ENCODE measurements at regions not wholly inside any gene's neighbourhood (a gene's known extent, or its start where the extent isn't known, plus 50 kb on each side); places are given as distances from the start of the nearest gene placed in this dataset.
A peak's percentile ranks its signal among the peaks of the same experiment; 100 is the strongest.

DNA sequence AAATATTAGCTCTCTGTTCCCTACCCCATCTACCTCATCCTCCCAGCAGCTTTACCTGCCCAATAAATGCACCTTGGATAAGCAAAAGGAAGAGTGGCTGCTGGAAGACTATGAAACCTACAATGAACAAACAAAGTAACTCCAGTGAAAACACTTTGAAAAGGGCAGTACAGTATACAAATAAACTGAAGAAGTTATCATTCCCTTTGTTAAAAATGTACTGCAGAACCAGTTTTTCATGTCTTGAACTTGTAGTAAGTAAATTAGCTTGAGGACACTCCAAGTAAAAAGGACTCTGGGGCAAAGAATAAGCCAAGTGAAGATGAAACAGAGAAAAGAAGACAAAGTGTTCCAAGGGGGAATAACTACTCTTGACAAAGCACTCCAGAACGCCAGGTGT lies 457.1 kb downstream of the DTWD2 start:
- 33% methylated on average over 1 of the region's 1 CpG for WGBS
- TF ChIP-seq POLR2AphosphoS5 (IDR thresholded peaks at IDR 0.05) (peak; percentile 70), POLR2A (IDR thresholded peaks at IDR 0.05) (no peak)
- Histone ChIP-seq H3K27me3 (replicated peaks; ENCODE audit: insufficient read depth) (no peaks in the 10 kb centered on the region), H3K36me3 (no peaks in the 10 kb centered on the region), H3K9me3 (no peaks in the 10 kb centered on the region), H3K4me1 (replicated peaks) (peaks cover 4% of the 10 kb centered on the region), H3K27ac (no peak overlapping the region), H3K4me3 (no peak overlapping the region)
- intact Hi-C loops (cut with DNase I): no loop called here
- peak; percentile 9 for DNase-seq (ENCODE audit: low spot score)

DNA sequence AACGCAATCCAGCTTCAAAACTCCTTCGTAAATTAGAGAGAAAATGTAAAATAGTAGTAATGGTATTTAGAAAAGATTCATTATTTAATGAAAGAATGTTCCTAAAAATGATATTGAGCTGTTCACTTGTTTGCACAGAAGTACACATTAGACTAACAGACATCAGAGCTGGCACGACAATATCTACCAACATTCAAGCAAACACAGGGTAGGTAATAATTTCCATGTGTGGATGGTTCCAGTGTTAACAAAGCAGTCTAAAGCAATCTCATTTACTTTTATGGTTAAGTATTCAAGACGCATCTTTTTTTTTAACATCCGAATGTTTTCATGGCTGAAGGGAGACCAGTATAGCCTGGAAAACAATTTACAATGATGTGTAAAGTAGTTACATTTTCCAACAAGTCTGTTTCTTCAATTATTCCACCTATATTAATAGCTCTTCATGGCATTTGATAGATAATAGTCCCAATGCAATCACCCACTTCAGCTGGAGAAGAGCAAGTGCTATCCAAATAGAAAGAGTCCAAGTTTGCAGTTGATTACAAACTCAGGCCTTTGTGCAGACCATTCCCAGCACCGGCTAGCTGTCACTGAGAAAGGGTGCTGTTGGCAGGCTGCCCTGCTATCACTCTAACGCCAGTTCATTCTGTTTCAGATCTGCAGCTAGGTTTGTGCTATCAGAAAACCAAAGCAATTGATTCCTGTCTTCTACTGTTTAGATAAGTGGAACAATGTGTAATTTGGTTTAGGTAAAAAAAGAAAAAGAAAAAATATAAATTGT lies 458.8 kb downstream of the DTWD2 start:
- Histone ChIP-seq H3K9me3 (no peaks in the 10 kb centered on the region), H3K4me1 (replicated peaks) (peaks cover 4% of the 10 kb centered on the region), H3K27ac (no peak overlapping the region), H3K36me3 (no peaks in the 10 kb centered on the region), H3K27me3 (replicated peaks; ENCODE audit: insufficient read depth) (no peaks in the 10 kb centered on the region), H3K4me3 (no peak overlapping the region)
- intact Hi-C loops (cut with DNase I): no loop called here
- 63% methylated on average over 7 of the region's 7 CpGs for WGBS
- TF ChIP-seq POLR2AphosphoS5 (IDR thresholded peaks at IDR 0.05) (no peak), CTCF (IDR thresholded peaks at IDR 0.05) (no peak), POLR2A (IDR thresholded peaks at IDR 0.05) (no peak)
- no peak for DNase-seq (ENCODE audit: low spot score)

DNA sequence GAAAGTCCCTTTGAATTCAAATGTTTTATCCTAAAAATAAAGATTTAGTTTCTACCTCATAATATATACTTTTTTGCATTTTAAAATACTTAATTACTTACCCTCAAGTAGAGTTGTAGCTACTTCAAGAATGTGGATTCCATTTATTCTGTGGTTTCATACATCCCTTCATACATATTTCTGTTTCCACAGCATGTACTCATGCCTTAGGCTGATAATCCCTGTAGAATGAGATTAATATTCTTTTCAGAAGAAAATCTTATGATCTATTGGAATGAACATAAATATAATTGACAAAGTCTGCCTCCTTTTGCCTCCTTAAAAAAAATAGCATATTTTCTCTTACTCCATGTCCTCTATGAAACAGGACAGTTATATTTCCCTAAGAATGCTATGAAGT lies 465.7 kb downstream of the DTWD2 start:
- no peaks in the 10 kb centered on the region for H3K27me3 ChIP-seq (replicated peaks; ENCODE audit: insufficient read depth)
- no peak overlapping the region for H3K27ac ChIP-seq
- no peaks in the 10 kb centered on the region for H3K4me1 ChIP-seq (replicated peaks)
- TF ChIP-seq POLR2A (IDR thresholded peaks at IDR 0.05): no peak
- no peak for TF ChIP-seq CTCF (IDR thresholded peaks at IDR 0.05)
- no peak for TF ChIP-seq POLR2AphosphoS5 (IDR thresholded peaks at IDR 0.05)
- no peaks in the 10 kb centered on the region for H3K9me3 ChIP-seq
- no peak for DNase-seq (ENCODE audit: low spot score)
- H3K4me3 ChIP-seq: no peak overlapping the region
- no peaks in the 10 kb centered on the region for H3K36me3 ChIP-seq
- intact Hi-C loops (cut with DNase I): no loop called here

DNA sequence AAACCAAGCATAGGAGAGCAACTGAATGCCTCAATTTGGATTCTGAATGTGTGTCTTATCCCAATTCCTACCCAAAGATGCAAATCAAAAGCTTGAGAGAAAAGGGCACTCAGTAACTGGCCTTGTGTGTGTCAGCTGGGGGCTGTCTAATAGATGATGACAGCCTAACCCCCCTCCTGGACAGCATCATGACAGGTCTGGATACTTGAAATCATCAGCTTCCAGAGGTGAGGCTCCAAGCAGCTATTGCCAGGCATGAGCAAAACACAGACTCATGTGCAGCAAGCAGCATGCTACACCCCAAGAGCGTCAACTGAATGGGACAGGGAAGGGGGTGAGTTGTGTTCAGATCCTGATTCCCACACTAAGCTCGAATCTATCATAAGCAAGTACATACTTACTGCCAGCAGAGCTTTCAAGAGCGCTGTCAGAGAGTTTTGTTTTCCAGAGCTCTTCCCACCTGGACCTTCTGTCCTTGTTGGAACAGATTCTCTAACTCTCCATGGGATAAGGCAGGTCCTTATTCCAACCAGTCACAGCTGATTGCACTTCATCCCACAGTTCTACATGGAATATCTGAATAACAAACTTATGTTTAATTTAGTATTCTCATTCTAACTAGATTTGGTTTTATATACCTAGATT lies 467.5 kb downstream of the DTWD2 start:
- 94% methylated on average over 3 of the region's 3 CpGs for WGBS
- H3K27ac ChIP-seq: no peak overlapping the region
- no peak overlapping the region for H3K4me3 ChIP-seq
- no peak for DNase-seq (ENCODE audit: low spot score)
- H3K27me3 ChIP-seq (replicated peaks; ENCODE audit: insufficient read depth): no peaks in the 10 kb centered on the region
- H3K4me1 ChIP-seq (replicated peaks): no peaks in the 10 kb centered on the region
- no peaks in the 10 kb centered on the region for H3K9me3 ChIP-seq
- no peaks in the 10 kb centered on the region for H3K36me3 ChIP-seq
- TF ChIP-seq CTCF (IDR thresholded peaks at IDR 0.05): no peak
- no peak for TF ChIP-seq POLR2A (IDR thresholded peaks at IDR 0.05)
- no peak for TF ChIP-seq POLR2AphosphoS5 (IDR thresholded peaks at IDR 0.05)
- intact Hi-C loops (cut with DNase I): no loop called here

DNA sequence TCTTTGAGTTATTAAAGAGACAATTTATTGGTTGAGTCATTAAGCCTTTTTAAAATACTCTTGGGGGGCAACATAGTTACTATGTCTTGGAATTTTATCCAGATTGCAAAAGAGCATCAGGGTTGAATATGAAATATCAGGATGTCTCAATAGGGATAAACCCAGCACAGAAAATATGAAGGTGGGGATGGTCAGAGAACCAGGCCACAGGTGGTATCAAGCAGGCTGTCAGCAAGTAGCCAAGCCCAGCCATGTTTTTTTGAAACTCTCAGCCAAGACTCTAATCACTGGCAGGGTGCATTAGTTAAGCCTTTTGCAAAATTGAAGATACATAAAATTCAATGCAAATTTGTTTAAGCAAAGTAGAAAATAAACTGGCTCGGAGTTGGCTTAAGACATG lies 468.9 kb downstream of the DTWD2 start:
- no peak overlapping the region for H3K4me3 ChIP-seq
- H3K36me3 ChIP-seq: no peaks in the 10 kb centered on the region
- H3K9me3 ChIP-seq: no peaks in the 10 kb centered on the region
- intact Hi-C loops (cut with DNase I): no loop called here
- no peak for DNase-seq (ENCODE audit: low spot score)
- H3K27me3 ChIP-seq (replicated peaks; ENCODE audit: insufficient read depth): no peaks in the 10 kb centered on the region
- no peak for TF ChIP-seq POLR2A (IDR thresholded peaks at IDR 0.05)
- no peaks in the 10 kb centered on the region for H3K4me1 ChIP-seq (replicated peaks)
- 33% methylated on average over 1 of the region's 1 CpG for WGBS
- H3K27ac ChIP-seq: no peak overlapping the region

- H3K4me3 ChIP-seq: no peak overlapping the region
- 98% methylated on average over 3 of the region's 3 CpGs for WGBS
- H3K36me3 ChIP-seq: no peaks in the 10 kb centered on the region
- no peak for DNase-seq (ENCODE audit: low spot score)
- TF ChIP-seq POLR2AphosphoS5 (IDR thresholded peaks at IDR 0.05): no peak
- no peak for TF ChIP-seq POLR2A (IDR thresholded peaks at IDR 0.05)
- no peak for TF ChIP-seq CTCF (IDR thresholded peaks at IDR 0.05)
- no peaks in the 10 kb centered on the region for H3K27me3 ChIP-seq (replicated peaks; ENCODE audit: insufficient read depth)
- no peaks in the 10 kb centered on the region for H3K9me3 ChIP-seq
- H3K27ac ChIP-seq: no peak overlapping the region
- intact Hi-C loops (cut with DNase I): no loop called here
- H3K4me1 ChIP-seq (replicated peaks): no peaks in the 10 kb centered on the region
These were observed 469.6 kb downstream of the DTWD2 start for GRCh38 chr5:118518720-118519119.
